ENCODE measurements at regions not wholly inside any gene's neighbourhood (a gene's known extent, or its start where the extent isn't known, plus 50 kb on each side); places are given as distances from the start of the nearest gene placed in this dataset.

GRCh38 chr15:94655249-94655880 is 424.0 kb downstream of the MCTP2 start:
- TF ChIP-seq, protein P1, sequence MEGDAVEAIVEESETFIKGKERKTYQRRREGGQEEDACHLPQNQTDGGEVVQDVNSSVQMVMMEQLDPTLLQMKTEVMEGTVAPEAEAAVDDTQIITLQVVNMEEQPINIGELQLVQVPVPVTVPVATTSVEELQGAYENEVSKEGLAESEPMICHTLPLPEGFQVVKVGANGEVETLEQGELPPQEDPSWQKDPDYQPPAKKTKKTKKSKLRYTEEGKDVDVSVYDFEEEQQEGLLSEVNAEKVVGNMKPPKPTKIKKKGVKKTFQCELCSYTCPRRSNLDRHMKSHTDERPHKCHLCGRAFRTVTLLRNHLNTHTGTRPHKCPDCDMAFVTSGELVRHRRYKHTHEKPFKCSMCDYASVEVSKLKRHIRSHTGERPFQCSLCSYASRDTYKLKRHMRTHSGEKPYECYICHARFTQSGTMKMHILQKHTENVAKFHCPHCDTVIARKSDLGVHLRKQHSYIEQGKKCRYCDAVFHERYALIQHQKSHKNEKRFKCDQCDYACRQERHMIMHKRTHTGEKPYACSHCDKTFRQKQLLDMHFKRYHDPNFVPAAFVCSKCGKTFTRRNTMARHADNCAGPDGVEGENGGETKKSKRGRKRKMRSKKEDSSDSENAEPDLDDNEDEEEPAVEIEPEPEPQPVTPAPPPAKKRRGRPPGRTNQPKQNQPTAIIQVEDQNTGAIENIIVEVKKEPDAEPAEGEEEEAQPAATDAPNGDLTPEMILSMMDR (IDR thresholded peaks at IDR 0.05; ENCODE audit: control extremely low read depth in 1 of 3, insufficient read depth in 1 of 3, low read depth in 1 of 3, low read length in 3 of 3) = no peak
- TF ChIP-seq TAF7 (optimal IDR thresholded peaks at IDR 0.05; ENCODE audit: borderline replicate concordance, low read depth, low read length) = no peak
- TF ChIP-seq EP300 (IDR thresholded peaks at IDR 0.05; ENCODE audit: borderline replicate concordance in 1 of 2, low read depth in 2 of 2, low read length in 2 of 2) = no peak
- no peak for TF ChIP-seq EZH2 (IDR thresholded peaks at IDR 0.05; ENCODE audit: low read depth, low read length, severe bottlenecking)
- no peak for TF ChIP-seq POLR2A (IDR thresholded peaks at IDR 0.05; ENCODE audit: control extremely low read depth in 1 of 2, low read depth in 2 of 2, low read length in 2 of 2)
- no peak for TF ChIP-seq RFX5 (IDR thresholded peaks at IDR 0.05; ENCODE audit: borderline replicate concordance, low read depth, low read length)
- no peak for TF ChIP-seq TEAD4 (IDR thresholded peaks at IDR 0.05; ENCODE audit: low read depth, low read length)

Measured in H1 (cell line).